Gastroesophageal sphincter (tissue), 3 donors: ENCODE measurements at regions not wholly inside any gene's neighbourhood (a gene's known extent, or its start where the extent isn't known, plus 50 kb on each side); places are given as distances from the start of the nearest gene placed in this dataset.

Source experiments
- POLR2A ChIP-seq, 2 donors: fragments of 450-650 bp; IDR thresholded peaks; one replicate each; pipeline ENCODE4 v1.6.1; 2017; ENCODE audit warnings: antibody characterized with exemption in 2 of 2, mild to moderate bottlenecking in 2 of 2, moderate library complexity in 1 of 2
- TF ChIP-seq, protein P1 (sequence below), 4 experiments: fragments of 200-600 bp in 2 of 4; fragments of 450-650 bp in 2 of 4; sonication (generic) in 1 of 4; IDR thresholded peaks; one replicate each; pipeline ENCODE4 v1.5.1; 2017 to 2019; ENCODE audit warnings: antibody characterized with exemption in 4 of 4, mild to moderate bottlenecking in 2 of 4, moderate library complexity in 2 of 4

- TF ChIP-seq, protein P1, sequence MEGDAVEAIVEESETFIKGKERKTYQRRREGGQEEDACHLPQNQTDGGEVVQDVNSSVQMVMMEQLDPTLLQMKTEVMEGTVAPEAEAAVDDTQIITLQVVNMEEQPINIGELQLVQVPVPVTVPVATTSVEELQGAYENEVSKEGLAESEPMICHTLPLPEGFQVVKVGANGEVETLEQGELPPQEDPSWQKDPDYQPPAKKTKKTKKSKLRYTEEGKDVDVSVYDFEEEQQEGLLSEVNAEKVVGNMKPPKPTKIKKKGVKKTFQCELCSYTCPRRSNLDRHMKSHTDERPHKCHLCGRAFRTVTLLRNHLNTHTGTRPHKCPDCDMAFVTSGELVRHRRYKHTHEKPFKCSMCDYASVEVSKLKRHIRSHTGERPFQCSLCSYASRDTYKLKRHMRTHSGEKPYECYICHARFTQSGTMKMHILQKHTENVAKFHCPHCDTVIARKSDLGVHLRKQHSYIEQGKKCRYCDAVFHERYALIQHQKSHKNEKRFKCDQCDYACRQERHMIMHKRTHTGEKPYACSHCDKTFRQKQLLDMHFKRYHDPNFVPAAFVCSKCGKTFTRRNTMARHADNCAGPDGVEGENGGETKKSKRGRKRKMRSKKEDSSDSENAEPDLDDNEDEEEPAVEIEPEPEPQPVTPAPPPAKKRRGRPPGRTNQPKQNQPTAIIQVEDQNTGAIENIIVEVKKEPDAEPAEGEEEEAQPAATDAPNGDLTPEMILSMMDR (IDR thresholded peaks at IDR 0.05): no peak
- TF ChIP-seq POLR2A (IDR thresholded peaks at IDR 0.05): no peak
These were observed 223.7 kb upstream of the CSF3R start for GRCh38 chr1:36706416-36706815.
